GM23338 (cell line): ENCODE measurements at regions not wholly inside any gene's neighbourhood (a gene's known extent, or its start where the extent isn't known, plus 50 kb on each side); places are given as distances from the start of the nearest gene placed in this dataset.

Experiments
- EZH2 ChIP-seq: fragments of 200-600 bp; sonication (generic); IDR thresholded peaks from one replicate; pipeline ENCODE4 v1.8.0; 2017; ENCODE audit warnings: antibody characterized with exemption, mild to moderate bottlenecking, low read depth; ENCODE audit not compliant: unreplicated experiment
- EZH2phosphoT487 ChIP-seq: fragments of 200-600 bp; sonication (generic); IDR thresholded peaks from one replicate; pipeline ENCODE4 v1.8.1; 2018; ENCODE audit warnings: antibody characterized with exemption; ENCODE audit not compliant: unreplicated experiment
- POLR2AphosphoS5 ChIP-seq: IDR thresholded peaks from 2 replicates; pipeline ENCODE4 v1.6.1; 2016; ENCODE audit warnings: antibody characterized with exemption, low read depth
- STAT1 ChIP-seq: IDR thresholded peaks from one replicate; pipeline ENCODE4 v1.6.1; 2016; ENCODE audit warnings: antibody characterized with exemption; ENCODE audit not compliant: unreplicated experiment
- TF ChIP-seq, protein P1 (sequence below), 2 experiments: fragments of 200-600 bp in 1 of 2; sonication (generic) in 1 of 2; conservative IDR thresholded peaks; 2 replicates each; pipeline versions ENCODE4 v1.5.1 to v1.6.1; 2016 to 2017; ENCODE audit warnings: antibody characterized with exemption in 2 of 2, low read depth in 2 of 2, mild to moderate bottlenecking in 2 of 2, moderate library complexity in 1 of 2

DNA sequence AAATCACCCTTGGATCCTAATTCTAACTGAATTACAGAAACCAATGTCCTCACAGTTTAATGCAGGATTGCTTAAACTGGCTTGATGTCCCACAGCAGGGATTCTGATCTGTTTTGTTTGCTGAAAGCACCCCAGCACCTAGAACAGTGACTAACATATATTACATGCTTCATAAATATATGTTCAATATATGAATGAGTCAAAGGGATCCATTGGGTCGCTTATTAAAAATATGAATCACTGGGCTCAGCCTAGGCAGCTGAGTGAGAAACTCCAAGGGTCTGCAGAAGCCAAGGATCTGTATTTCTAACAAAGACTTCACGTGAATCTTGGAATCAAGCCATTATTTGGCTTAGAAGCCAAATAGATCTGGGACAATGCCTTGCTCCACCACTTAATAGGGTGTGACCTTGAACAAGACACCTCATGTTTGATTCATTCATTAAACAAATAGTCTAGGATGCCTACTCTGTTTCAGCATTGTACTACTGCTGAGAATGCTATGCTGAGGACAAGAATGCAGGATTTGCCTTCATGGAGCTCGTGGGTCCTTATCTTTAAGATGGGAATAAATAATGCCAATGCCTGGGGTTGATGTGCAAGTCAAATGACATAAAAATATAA, 103.4 kb upstream of the DLX6 start:
- TF ChIP-seq POLR2AphosphoS5 (no peak), STAT1 (no peak), EZH2 (no peak), EZH2phosphoT487 (no peak)
- TF ChIP-seq, protein P1, sequence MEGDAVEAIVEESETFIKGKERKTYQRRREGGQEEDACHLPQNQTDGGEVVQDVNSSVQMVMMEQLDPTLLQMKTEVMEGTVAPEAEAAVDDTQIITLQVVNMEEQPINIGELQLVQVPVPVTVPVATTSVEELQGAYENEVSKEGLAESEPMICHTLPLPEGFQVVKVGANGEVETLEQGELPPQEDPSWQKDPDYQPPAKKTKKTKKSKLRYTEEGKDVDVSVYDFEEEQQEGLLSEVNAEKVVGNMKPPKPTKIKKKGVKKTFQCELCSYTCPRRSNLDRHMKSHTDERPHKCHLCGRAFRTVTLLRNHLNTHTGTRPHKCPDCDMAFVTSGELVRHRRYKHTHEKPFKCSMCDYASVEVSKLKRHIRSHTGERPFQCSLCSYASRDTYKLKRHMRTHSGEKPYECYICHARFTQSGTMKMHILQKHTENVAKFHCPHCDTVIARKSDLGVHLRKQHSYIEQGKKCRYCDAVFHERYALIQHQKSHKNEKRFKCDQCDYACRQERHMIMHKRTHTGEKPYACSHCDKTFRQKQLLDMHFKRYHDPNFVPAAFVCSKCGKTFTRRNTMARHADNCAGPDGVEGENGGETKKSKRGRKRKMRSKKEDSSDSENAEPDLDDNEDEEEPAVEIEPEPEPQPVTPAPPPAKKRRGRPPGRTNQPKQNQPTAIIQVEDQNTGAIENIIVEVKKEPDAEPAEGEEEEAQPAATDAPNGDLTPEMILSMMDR (conservative IDR thresholded peaks at IDR 0.05; ENCODE audit: low read depth in 2 of 2): no peak
